ENCODE measurements at regions not wholly inside any gene's neighbourhood (a gene's known extent, or its start where the extent isn't known, plus 50 kb on each side); places are given as distances from the start of the nearest gene placed in this dataset.
"Not testable (repeated sequence)": the region's sequence is repeated elsewhere in the genome, so short reads cannot be mapped to it uniquely, and the experiment has no call there.

GRCh38 chr2:16058747-16059358 lies 118.5 kb downstream of the MYCN start:
- DNase-seq = no peak

- DNase-seq = no peak
These were observed 117.9 kb downstream of the MYCN start for GRCh38 chr2:16058256-16058655.

GRCh38 chr2:16057661-16058060 lies 117.3 kb downstream of the MYCN start:
- no peak for DNase-seq

- no peak for DNase-seq
These were observed 115.7 kb downstream of the MYCN start for GRCh38 chr2:16055848-16056580.

GRCh38 chr2:16053437-16054257 lies 113.3 kb downstream of the MYCN start:
- no peak for DNase-seq

GRCh38 chr2:16052571-16053052 lies 112.3 kb downstream of the MYCN start:
- DNase-seq = not testable (repeated sequence)

- no peak for DNase-seq
These were observed 111.7 kb downstream of the MYCN start for GRCh38 chr2:16051841-16052564.

- no peak for DNase-seq
These were observed 110.6 kb downstream of the MYCN start for GRCh38 chr2:16050908-16051489.

- no peak for DNase-seq
These were observed 110.0 kb downstream of the MYCN start for GRCh38 chr2:16050261-16050907.

GRCh38 chr2:16049406-16049805 lies 109.1 kb downstream of the MYCN start:
- DNase-seq = no peak

- DNase-seq = no peak
These were observed 108.1 kb downstream of the MYCN start for GRCh38 chr2:16048466-16048865.

- DNase-seq = no peak
These were observed 107.4 kb downstream of the MYCN start for GRCh38 chr2:16047701-16048100.

GRCh38 chr2:16046649-16047048 lies 106.3 kb downstream of the MYCN start:
- no peak for DNase-seq

- no peak for DNase-seq
These were observed 105.5 kb downstream of the MYCN start for GRCh38 chr2:16045653-16046352.

- DNase-seq = no peak
These were observed 104.7 kb downstream of the MYCN start for GRCh38 chr2:16044946-16045456.

GRCh38 chr2:16043627-16044026 lies 103.3 kb downstream of the MYCN start:
- DNase-seq = no peak

- no peak for DNase-seq
These were observed 102.8 kb downstream of the MYCN start for GRCh38 chr2:16043192-16043591.

- no peak for DNase-seq
These were observed 101.9 kb downstream of the MYCN start for GRCh38 chr2:16042201-16042700.

GRCh38 chr2:16040271-16041010 lies 100.1 kb downstream of the MYCN start:
- DNase-seq = no peak

- no peak for DNase-seq
These were observed 99.5 kb downstream of the MYCN start for GRCh38 chr2:16039823-16040222.
